ENCODE measurements at regions not wholly inside any gene's neighbourhood (a gene's known extent, or its start where the extent isn't known, plus 50 kb on each side); places are given as distances from the start of the nearest gene placed in this dataset.

DNA sequence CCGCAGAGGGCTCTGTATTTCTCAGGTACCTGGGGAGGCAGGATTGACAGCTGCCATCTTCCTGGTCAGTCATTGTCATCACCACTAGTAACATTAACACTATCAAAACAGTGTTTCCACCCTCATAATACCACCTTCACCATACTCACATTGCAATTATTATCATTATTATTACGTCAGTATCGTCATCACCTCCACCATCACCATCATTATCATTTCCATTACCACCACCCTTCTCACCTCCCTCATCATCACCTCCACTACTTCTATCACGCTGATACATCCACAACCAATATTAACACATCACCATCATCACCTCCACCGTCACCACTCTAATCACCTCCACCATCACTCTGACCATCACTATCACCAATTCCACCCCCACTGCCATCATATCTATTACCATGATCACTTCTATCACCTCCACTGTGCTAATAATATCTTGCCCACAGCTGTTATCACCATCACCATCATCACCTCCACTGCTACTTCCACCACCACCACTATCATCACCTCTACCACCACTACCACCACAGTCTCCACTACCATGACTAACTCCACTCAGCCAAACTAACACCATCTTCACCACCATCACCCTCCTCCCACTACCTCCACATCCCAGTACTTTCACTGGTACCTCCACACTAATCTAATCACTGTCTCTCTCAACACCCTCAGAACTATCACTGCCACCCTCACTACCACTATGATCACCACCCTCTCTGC lies 196.4 kb downstream of the RPS24 start:
- Histone ChIP-seq H3K9ac (ENCODE audit: insufficient read depth in 1 of 2, low read length in 2 of 2) (no peak overlapping the region), H3K36me3 (ENCODE audit: control insufficient read depth in 4 of 4, insufficient read depth in 4 of 4, low read length in 4 of 4) (no peaks in the 10 kb centered on the region), H3K27ac (ENCODE audit: low read depth in 1 of 2, low read length in 1 of 2) (no peak overlapping the region), H3K4me3 (no peak overlapping the region), H3K4me1 (ENCODE audit: control insufficient read depth in 5 of 5, insufficient read depth in 5 of 5, low read length in 5 of 5) (peaks cover 0 to 2% (median 0%) of the 10 kb centered on the region in 5 donors), H3K27me3 (ENCODE audit: control insufficient read depth in 3 of 3, insufficient read depth in 3 of 3, low read length in 2 of 3) (no peaks in the 10 kb centered on the region), H3K9me3 (ENCODE audit: control insufficient read depth in 4 of 4, insufficient read depth in 3 of 4, low read length in 3 of 4) (no peaks in the 10 kb centered on the region)
- 94 to 95% methylated on average over 5 of the region's 5 CpGs for WGBS, 2 donors
- ATAC-seq (ENCODE audit: insufficient read depth, low FRiP score) (no peak), DNase-seq (no peak)
- TF ChIP-seq, protein P1, sequence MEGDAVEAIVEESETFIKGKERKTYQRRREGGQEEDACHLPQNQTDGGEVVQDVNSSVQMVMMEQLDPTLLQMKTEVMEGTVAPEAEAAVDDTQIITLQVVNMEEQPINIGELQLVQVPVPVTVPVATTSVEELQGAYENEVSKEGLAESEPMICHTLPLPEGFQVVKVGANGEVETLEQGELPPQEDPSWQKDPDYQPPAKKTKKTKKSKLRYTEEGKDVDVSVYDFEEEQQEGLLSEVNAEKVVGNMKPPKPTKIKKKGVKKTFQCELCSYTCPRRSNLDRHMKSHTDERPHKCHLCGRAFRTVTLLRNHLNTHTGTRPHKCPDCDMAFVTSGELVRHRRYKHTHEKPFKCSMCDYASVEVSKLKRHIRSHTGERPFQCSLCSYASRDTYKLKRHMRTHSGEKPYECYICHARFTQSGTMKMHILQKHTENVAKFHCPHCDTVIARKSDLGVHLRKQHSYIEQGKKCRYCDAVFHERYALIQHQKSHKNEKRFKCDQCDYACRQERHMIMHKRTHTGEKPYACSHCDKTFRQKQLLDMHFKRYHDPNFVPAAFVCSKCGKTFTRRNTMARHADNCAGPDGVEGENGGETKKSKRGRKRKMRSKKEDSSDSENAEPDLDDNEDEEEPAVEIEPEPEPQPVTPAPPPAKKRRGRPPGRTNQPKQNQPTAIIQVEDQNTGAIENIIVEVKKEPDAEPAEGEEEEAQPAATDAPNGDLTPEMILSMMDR (IDR thresholded peaks at IDR 0.05; ENCODE audit: control extremely low read depth, extremely low read depth), result no peak

DNA sequence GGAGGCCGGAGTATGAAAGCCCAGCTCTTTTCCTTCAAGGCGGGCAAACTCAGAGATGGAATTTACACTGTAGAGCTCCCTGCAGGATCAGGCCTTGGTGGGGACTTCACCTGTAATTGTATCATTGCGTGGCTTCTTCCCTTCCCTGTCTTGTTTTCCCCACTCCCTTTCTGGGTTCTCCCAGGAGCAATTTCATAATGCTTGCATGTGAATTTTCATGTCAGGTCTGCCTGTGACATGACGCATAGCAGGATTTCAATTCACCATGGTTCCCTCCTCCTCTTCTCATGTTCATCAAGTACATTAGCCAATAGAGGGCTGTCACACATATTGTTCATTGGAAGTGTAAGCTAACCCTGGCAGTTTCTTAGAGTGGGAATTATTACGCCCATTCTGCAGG lies 197.7 kb downstream of the RPS24 start:
- Histone ChIP-seq H3K4me3 (no peak overlapping the region), H3K4me1 (ENCODE audit: control insufficient read depth in 5 of 5, insufficient read depth in 5 of 5, low read length in 5 of 5) (peaks cover 0 to 2% (median 0%) of the 10 kb centered on the region in 5 donors), H3K36me3 (ENCODE audit: control insufficient read depth in 4 of 4, insufficient read depth in 4 of 4, low read length in 4 of 4) (no peaks in the 10 kb centered on the region), H3K9me3 (ENCODE audit: control insufficient read depth in 4 of 4, insufficient read depth in 3 of 4, low read length in 3 of 4) (no peaks in the 10 kb centered on the region), H3K27ac (ENCODE audit: low read depth in 1 of 2, low read length in 1 of 2) (no peak overlapping the region), H3K27me3 (ENCODE audit: control insufficient read depth in 3 of 3, insufficient read depth in 3 of 3, low read length in 2 of 3) (no peaks in the 10 kb centered on the region), H3K9ac (ENCODE audit: insufficient read depth in 1 of 2, low read length in 2 of 2) (no peak overlapping the region)
- DNase-seq (no peak), ATAC-seq (ENCODE audit: insufficient read depth, low FRiP score) (no peak)
- TF ChIP-seq, protein P1 (IDR thresholded peaks at IDR 0.05; ENCODE audit: control extremely low read depth, extremely low read depth), result no peak
- 85 to 90% methylated on average over 5 of the region's 5 CpGs for WGBS, 2 donors

DNA sequence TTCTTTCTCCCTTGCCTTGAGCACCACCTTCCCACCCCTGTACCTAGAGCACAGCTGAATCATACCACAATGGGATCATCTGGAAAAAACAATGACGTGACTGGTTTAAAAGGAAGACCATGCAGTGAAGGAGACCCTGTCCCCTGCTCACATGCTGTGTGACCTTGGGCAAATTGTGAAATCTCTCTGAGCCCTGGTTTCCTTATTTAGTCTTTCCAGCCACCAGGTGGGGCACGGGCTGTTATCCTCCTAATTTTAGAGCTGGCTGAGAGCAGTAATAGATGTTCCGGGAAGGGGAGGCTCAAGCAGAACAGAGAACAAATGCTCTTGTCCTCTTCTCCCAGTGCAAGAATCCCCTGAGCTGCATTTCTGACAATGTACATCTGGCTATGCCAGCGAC lies 198.3 kb downstream of the RPS24 start:
- Histone ChIP-seq H3K9me3 (ENCODE audit: control insufficient read depth in 4 of 4, insufficient read depth in 3 of 4, low read length in 3 of 4) (no peaks in the 10 kb centered on the region), H3K4me1 (ENCODE audit: control insufficient read depth in 5 of 5, insufficient read depth in 5 of 5, low read length in 5 of 5) (peaks cover 0 to 2% (median 0%) of the 10 kb centered on the region in 5 donors), H3K4me3 (no peak overlapping the region), H3K27ac (ENCODE audit: low read depth in 1 of 2, low read length in 1 of 2) (no peak overlapping the region), H3K27me3 (ENCODE audit: control insufficient read depth in 3 of 3, insufficient read depth in 3 of 3, low read length in 2 of 3) (no peaks in the 10 kb centered on the region), H3K36me3 (ENCODE audit: control insufficient read depth in 4 of 4, insufficient read depth in 4 of 4, low read length in 4 of 4) (no peaks in the 10 kb centered on the region), H3K9ac (ENCODE audit: insufficient read depth in 1 of 2, low read length in 2 of 2) (no peak overlapping the region)
- DNase-seq (peak; percentile 36 to 46 (median 44)), ATAC-seq (ENCODE audit: insufficient read depth, low FRiP score) (no peak)
- 76% methylated on average over 4 of the region's 4 CpGs for WGBS, 2 donors
- TF ChIP-seq, protein P1 (IDR thresholded peaks at IDR 0.05; ENCODE audit: control extremely low read depth, extremely low read depth), result no peak

Measured in lung (tissue), 11 donors.